SK-N-SH treated with all-trans-retinoic acid at 6 μM for 48 hours (cell line): ENCODE measurements at regions not wholly inside any gene's neighbourhood (a gene's known extent, or its start where the extent isn't known, plus 50 kb on each side); places are given as distances from the start of the nearest gene placed in this dataset.

Experiments
- CSRNP3 ChIP-seq: fragments of 250-450 bp; sonication (Bioruptor Pico); IDR thresholded peaks from 2 replicates; pipeline ENCODE4 v1.5.1; 2021; ENCODE audit warnings: mild to moderate bottlenecking, moderate library complexity
- ISL1 ChIP-seq: fragments of 250-450 bp; sonication (Bioruptor Pico); IDR thresholded peaks from 2 replicates; pipeline ENCODE4 v2.1.2; 2022; ENCODE audit warnings: mild to moderate bottlenecking, moderate library complexity
- ZC3H10 ChIP-seq: fragments of 250-450 bp; sonication (Bioruptor Pico); IDR thresholded peaks from 2 replicates; pipeline ENCODE4 v1.5.1; 2021; ENCODE audit warnings: mild to moderate bottlenecking, moderate library complexity
- ZNF565 ChIP-seq: fragments of 450-650 bp; formaldehyde crosslinking; conservative IDR thresholded peaks from 2 replicates; pipeline ENCODE4 v1.5.0; 2020; ENCODE audit warnings: low read depth, mild to moderate bottlenecking, moderate library complexity
- ZNF8 ChIP-seq: fragments of 450-650 bp; formaldehyde crosslinking; IDR thresholded peaks from 2 replicates; pipeline ENCODE4 v1.5.0; 2020; ENCODE audit warnings: mild to moderate bottlenecking, moderate library complexity
- TF ChIP-seq, protein P1 (sequence below): fragments of 250-450 bp; sonication (Bioruptor Pico); IDR thresholded peaks from 2 replicates; pipeline ENCODE4 v1.5.1; 2020; ENCODE audit warnings: low read depth, mild to moderate bottlenecking, moderate library complexity
- TF ChIP-seq, protein P2 (sequence below): fragments of 250-450 bp; sonication (Bioruptor Pico); IDR thresholded peaks from 2 replicates; pipeline ENCODE4 v1.8.0; 2021; ENCODE audit warnings: low read depth, mild to moderate bottlenecking, moderate library complexity, borderline replicate concordance

DNA sequence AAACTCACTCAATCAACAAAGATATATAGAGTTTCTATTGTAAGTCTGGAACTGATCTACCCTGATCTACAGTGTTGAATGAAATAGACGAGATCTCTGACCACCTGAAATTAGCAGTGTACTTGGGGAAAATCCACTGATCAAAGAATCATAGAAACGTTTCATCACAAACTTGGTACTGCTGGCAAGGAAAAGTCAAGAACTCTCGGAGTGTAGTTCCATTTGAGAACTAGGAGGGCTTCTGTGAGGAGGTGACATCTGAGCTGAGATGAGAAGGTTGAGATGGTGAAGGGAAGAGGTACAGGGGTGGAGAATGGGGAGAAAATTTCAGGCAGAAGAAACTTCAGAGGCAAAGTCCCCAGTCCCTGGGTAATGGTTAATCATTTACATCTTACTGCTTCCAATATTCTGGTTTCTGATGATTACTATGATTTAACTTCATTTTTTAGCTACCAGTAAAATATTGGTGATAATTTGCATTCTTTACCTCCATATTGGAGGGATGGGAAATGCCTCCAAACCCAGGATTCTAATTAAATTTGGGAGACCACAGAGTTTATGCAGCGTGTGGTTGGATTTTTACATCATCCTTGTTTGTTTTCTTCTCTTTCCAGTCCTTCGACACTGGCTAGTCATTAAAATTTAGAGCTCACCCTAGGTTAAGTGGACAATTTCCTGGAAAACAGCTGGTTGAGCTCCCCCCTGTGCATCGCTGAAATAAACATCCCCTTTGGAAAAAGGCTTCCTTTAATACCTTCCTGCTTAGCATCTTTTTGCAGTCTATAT lies 191.9 kb downstream of the BCAS1 start:
- TF ChIP-seq ZNF8 (CRISPR knock-in tag) (no peak), ISL1 (CRISPR knock-in tag) (no peak), ZC3H10 (CRISPR knock-in tag) (no peak), ZNF565 (CRISPR knock-in tag) (no peak), CSRNP3 (CRISPR knock-in tag) (no peak)
- TF ChIP-seq, protein P1, sequence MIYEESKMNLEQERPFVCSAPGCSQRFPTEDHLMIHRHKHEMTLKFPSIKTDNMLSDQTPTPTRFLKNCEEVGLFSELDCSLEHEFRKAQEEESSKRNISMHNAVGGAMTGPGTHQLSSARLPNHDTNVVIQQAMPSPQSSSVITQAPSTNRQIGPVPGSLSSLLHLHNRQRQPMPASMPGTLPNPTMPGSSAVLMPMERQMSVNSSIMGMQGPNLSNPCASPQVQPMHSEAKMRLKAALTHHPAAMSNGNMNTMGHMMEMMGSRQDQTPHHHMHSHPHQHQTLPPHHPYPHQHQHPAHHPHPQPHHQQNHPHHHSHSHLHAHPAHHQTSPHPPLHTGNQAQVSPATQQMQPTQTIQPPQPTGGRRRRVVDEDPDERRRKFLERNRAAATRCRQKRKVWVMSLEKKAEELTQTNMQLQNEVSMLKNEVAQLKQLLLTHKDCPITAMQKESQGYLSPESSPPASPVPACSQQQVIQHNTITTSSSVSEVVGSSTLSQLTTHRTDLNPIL = no peak
- TF ChIP-seq, protein P2, sequence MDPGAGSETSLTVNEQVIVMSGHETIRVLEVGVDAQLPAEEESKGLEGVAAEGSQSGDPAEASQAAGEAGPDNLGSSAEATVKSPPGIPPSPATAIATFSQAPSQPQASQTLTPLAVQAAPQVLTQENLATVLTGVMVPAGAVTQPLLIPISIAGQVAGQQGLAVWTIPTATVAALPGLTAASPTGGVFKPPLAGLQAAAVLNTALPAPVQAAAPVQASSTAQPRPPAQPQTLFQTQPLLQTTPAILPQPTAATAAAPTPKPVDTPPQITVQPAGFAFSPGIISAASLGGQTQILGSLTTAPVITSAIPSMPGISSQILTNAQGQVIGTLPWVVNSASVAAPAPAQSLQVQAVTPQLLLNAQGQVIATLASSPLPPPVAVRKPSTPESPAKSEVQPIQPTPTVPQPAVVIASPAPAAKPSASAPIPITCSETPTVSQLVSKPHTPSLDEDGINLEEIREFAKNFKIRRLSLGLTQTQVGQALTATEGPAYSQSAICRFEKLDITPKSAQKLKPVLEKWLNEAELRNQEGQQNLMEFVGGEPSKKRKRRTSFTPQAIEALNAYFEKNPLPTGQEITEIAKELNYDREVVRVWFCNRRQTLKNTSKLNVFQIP (CRISPR knock-in tag) = no peak
